Liver (tissue), 3 donors: ENCODE measurements at regions not wholly inside any gene's neighbourhood (a gene's known extent, or its start where the extent isn't known, plus 50 kb on each side); places are given as distances from the start of the nearest gene placed in this dataset.

Source experiments
- EGR1 ChIP-seq, 2 donors: IDR thresholded peaks; 2 replicates each; pipeline ENCODE4 v1.6.1; 2016 to 2018; ENCODE audit warnings: antibody characterized with exemption in 2 of 2, low read depth in 2 of 2
- FOXA1 ChIP-seq: IDR thresholded peaks from 2 replicates; pipeline ENCODE4 v1.6.1; 2016; ENCODE audit warnings: antibody characterized with exemption
- GABPA ChIP-seq, 2 donors: IDR thresholded peaks in 1 of 2; conservative IDR thresholded peaks in 1 of 2; 2 replicates each; pipeline ENCODE4 v1.6.1; 2016; ENCODE audit warnings: antibody characterized with exemption in 2 of 2, mild to moderate bottlenecking in 1 of 2, moderate library complexity in 1 of 2
- NR2F2 ChIP-seq: IDR thresholded peaks from 2 replicates; pipeline ENCODE4 v1.6.1; 2016; ENCODE audit warnings: antibody characterized with exemption
- RAD21 ChIP-seq, 2 donors: IDR thresholded peaks; 2 replicates each; pipeline ENCODE4 v1.6.1; 2016; ENCODE audit warnings: antibody characterized with exemption in 2 of 2, mild to moderate bottlenecking in 2 of 2
- RXRA ChIP-seq, 2 donors: IDR thresholded peaks; 2 replicates each; pipeline ENCODE4 v1.6.1; 2017 to 2018; ENCODE audit warnings: antibody characterized with exemption in 2 of 2, mild to moderate bottlenecking in 1 of 2
- SP1 ChIP-seq: IDR thresholded peaks from 2 replicates; pipeline ENCODE4 v1.6.1; 2018; ENCODE audit warnings: antibody characterized with exemption, mild to moderate bottlenecking
- TAF1 ChIP-seq: conservative IDR thresholded peaks from 2 replicates; pipeline ENCODE4 v1.6.1; 2016; ENCODE audit warnings: antibody characterized with exemption, mild to moderate bottlenecking
- YY1 ChIP-seq: IDR thresholded peaks from 2 replicates; pipeline ENCODE4 v1.6.1; 2016; ENCODE audit warnings: antibody characterized with exemption, mild to moderate bottlenecking
- TF ChIP-seq, protein P1 (sequence below): IDR thresholded peaks from 2 replicates; pipeline ENCODE4 v1.6.1; 2016; ENCODE audit warnings: antibody characterized with exemption, mild to moderate bottlenecking
- TF ChIP-seq, protein P2 (sequence below): IDR thresholded peaks from 2 replicates; pipeline ENCODE4 v1.6.1; 2016; ENCODE audit warnings: antibody characterized with exemption
- TF ChIP-seq, protein P3 (sequence below): fragments of 150-350 bp; IDR thresholded peaks from 2 replicates; pipeline ENCODE4 v1.5.1; 2017; ENCODE audit warnings: improper control_type of control experiment, low read depth, low read length; ENCODE audit not compliant: missing input control
- TF ChIP-seq, protein P4 (sequence below): IDR thresholded peaks from 2 replicates; pipeline ENCODE4 v1.6.1; 2016; ENCODE audit warnings: antibody characterized with exemption
- TF ChIP-seq, protein P5 (sequence below): IDR thresholded peaks from 2 replicates; pipeline ENCODE4 v1.6.1; 2016; ENCODE audit warnings: antibody characterized with exemption
- donor health status: healthy.
- donor health status: healthy.

DNA sequence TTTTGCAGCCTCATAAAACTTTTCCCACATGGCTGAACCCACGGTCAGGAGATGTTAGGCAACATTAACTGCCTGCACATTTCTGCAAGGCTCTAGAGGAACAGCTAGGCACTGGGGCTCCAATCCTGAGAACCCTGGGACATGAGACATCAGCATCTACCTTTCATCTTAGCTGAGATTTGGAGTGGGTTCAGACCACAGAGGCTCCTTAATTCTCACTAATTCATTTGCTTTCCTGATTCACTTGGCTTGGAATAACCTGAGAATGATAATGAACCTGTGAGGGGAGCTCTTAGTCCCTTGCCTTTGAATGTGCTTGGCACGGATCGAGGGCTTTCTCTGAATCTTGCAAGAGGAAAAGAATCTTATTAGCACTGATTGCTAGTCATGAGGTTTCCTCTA, 266.2 kb downstream of the FIGN start:
- TF ChIP-seq TAF1 (no peak), RAD21 (IDR thresholded peaks at IDR 0.05) (no peak), FOXA1 (no peak), GABPA (IDR thresholded peaks at IDR 0.05 in 1 of 2, conservative IDR thresholded peaks at IDR 0.05 in 1 of 2) (no peak), NR2F2 (no peak), SP1 (no peak), RXRA (IDR thresholded peaks at IDR 0.05) (no peak), EGR1 (IDR thresholded peaks at IDR 0.05; ENCODE audit: low read depth in 2 of 2) (no peak), YY1 (no peak)
- TF ChIP-seq, protein P1, sequence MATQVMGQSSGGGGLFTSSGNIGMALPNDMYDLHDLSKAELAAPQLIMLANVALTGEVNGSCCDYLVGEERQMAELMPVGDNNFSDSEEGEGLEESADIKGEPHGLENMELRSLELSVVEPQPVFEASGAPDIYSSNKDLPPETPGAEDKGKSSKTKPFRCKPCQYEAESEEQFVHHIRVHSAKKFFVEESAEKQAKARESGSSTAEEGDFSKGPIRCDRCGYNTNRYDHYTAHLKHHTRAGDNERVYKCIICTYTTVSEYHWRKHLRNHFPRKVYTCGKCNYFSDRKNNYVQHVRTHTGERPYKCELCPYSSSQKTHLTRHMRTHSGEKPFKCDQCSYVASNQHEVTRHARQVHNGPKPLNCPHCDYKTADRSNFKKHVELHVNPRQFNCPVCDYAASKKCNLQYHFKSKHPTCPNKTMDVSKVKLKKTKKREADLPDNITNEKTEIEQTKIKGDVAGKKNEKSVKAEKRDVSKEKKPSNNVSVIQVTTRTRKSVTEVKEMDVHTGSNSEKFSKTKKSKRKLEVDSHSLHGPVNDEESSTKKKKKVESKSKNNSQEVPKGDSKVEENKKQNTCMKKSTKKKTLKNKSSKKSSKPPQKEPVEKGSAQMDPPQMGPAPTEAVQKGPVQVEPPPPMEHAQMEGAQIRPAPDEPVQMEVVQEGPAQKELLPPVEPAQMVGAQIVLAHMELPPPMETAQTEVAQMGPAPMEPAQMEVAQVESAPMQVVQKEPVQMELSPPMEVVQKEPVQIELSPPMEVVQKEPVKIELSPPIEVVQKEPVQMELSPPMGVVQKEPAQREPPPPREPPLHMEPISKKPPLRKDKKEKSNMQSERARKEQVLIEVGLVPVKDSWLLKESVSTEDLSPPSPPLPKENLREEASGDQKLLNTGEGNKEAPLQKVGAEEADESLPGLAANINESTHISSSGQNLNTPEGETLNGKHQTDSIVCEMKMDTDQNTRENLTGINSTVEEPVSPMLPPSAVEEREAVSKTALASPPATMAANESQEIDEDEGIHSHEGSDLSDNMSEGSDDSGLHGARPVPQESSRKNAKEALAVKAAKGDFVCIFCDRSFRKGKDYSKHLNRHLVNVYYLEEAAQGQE: no peak
- TF ChIP-seq, protein P2, sequence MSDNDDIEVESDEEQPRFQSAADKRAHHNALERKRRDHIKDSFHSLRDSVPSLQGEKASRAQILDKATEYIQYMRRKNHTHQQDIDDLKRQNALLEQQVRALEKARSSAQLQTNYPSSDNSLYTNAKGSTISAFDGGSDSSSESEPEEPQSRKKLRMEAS: no peak
- TF ChIP-seq, protein P3, sequence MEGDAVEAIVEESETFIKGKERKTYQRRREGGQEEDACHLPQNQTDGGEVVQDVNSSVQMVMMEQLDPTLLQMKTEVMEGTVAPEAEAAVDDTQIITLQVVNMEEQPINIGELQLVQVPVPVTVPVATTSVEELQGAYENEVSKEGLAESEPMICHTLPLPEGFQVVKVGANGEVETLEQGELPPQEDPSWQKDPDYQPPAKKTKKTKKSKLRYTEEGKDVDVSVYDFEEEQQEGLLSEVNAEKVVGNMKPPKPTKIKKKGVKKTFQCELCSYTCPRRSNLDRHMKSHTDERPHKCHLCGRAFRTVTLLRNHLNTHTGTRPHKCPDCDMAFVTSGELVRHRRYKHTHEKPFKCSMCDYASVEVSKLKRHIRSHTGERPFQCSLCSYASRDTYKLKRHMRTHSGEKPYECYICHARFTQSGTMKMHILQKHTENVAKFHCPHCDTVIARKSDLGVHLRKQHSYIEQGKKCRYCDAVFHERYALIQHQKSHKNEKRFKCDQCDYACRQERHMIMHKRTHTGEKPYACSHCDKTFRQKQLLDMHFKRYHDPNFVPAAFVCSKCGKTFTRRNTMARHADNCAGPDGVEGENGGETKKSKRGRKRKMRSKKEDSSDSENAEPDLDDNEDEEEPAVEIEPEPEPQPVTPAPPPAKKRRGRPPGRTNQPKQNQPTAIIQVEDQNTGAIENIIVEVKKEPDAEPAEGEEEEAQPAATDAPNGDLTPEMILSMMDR: no peak
- TF ChIP-seq, protein P4, sequence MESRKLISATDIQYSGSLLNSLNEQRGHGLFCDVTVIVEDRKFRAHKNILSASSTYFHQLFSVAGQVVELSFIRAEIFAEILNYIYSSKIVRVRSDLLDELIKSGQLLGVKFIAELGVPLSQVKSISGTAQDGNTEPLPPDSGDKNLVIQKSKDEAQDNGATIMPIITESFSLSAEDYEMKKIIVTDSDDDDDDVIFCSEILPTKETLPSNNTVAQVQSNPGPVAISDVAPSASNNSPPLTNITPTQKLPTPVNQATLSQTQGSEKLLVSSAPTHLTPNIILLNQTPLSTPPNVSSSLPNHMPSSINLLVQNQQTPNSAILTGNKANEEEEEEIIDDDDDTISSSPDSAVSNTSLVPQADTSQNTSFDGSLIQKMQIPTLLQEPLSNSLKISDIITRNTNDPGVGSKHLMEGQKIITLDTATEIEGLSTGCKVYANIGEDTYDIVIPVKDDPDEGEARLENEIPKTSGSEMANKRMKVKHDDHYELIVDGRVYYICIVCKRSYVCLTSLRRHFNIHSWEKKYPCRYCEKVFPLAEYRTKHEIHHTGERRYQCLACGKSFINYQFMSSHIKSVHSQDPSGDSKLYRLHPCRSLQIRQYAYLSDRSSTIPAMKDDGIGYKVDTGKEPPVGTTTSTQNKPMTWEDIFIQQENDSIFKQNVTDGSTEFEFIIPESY: no peak
- TF ChIP-seq, protein P5, sequence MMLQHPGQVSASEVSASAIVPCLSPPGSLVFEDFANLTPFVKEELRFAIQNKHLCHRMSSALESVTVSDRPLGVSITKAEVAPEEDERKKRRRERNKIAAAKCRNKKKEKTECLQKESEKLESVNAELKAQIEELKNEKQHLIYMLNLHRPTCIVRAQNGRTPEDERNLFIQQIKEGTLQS: no peak
